Stomach smooth muscle (tissue), 2 donors: ENCODE measurements at regions not wholly inside any gene's neighbourhood (a gene's known extent, or its start where the extent isn't known, plus 50 kb on each side); places are given as distances from the start of the nearest gene placed in this dataset.

Experiments
- H3K27ac ChIP-seq: one replicate; pipeline ENCODE4 v1.7.0; 2013; ENCODE audit warnings: mild to moderate bottlenecking, low read length, inconsistent platforms
- H3K27me3 ChIP-seq, 2 donors: one replicate each; pipeline ENCODE4 v1.7.0; 2013; ENCODE audit warnings: low read length in 2 of 2; ENCODE audit not compliant: insufficient read depth in 2 of 2, control insufficient read depth in 1 of 2
- H3K36me3 ChIP-seq, 2 donors: one replicate each; pipeline ENCODE4 v1.7.0; 2013; ENCODE audit warnings: low read length in 2 of 2; ENCODE audit not compliant: control insufficient read depth in 2 of 2, insufficient read depth in 2 of 2
- H3K4me1 ChIP-seq: one replicate; pipeline ENCODE4 v1.7.0; 2013; ENCODE audit warnings: low read length; ENCODE audit not compliant: control insufficient read depth, insufficient read depth
- H3K4me3 ChIP-seq, 2 donors: one replicate each; pipeline ENCODE4 v1.7.0; 2013; ENCODE audit warnings: low read length in 2 of 2
- H3K9ac ChIP-seq, 2 donors: one replicate each; pipeline ENCODE4 v1.7.0; 2013; ENCODE audit warnings: low read length in 2 of 2, mild to moderate bottlenecking in 1 of 2
- H3K9me3 ChIP-seq, 2 donors: one replicate each; pipeline ENCODE4 v1.7.0; 2013; ENCODE audit warnings: low read length in 2 of 2; ENCODE audit not compliant: control insufficient read depth in 2 of 2
- donor health status: healthy.
- donor health status: Pancreatic carcinoma.

DNA sequence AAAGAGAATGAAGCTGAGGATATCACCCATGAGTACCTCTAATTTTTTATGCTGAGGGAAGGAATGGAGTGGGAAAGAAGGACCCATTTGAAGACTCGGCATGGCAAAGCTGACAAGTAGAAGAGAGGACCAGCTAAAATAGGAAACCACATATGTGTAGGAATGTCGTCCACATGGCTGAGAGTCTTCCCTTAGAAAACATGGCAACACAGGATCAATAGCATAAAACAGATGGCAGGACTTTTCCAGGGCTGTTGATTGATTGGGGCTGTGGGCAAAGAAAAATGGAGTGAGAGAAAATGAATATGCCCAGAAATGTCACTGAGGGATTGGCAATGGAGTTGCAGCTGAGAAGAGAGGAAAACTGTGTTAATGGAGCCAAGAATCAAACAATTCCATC is 76.2 kb upstream of the PRICKLE2 start:
- Histone ChIP-seq H3K4me1 (no peaks in the 10 kb centered on the region), H3K9ac (no peak overlapping the region), H3K4me3 (no peak overlapping the region)

DNA sequence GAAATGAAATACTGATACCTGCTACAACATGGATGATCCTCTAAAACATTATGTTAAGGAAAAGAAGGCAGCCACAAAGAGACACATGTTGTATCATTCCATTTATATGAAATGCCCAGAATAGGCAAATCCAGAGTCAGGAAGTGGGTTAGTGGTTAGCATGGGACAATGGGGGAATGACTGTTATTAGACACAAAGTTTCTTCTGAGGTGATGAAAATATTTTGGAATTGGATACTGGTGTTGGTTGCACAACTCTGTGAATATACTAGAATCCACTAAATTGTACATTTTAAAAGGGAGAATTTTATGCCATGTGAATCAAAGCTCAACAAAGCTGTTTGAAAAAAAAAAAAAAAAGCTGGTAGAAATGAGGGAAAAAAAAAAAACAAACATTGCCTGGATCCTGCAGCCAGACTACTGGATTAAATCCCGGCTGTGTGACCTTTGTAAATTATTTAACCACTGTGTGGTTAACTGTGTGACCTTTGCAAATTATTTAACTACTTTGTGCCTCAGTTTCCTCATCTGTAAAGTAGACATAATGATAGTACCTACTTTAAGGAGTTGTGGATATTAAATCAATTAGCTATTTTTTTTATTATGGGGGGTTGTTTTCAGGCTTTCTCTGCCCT is 75.6 kb upstream of the PRICKLE2 start:
- H3K4me3 ChIP-seq = no peak overlapping the region

More for the DNA sequence above, 76.2 kb upstream of the PRICKLE2 start:
- H3K27ac ChIP-seq = no peak overlapping the region
- no peaks in the 10 kb centered on the region for H3K36me3 ChIP-seq
- no peaks in the 10 kb centered on the region for H3K27me3 ChIP-seq
- peaks cover 6 to 9% of the 10 kb centered on the region in 2 donors for H3K9me3 ChIP-seq

DNA sequence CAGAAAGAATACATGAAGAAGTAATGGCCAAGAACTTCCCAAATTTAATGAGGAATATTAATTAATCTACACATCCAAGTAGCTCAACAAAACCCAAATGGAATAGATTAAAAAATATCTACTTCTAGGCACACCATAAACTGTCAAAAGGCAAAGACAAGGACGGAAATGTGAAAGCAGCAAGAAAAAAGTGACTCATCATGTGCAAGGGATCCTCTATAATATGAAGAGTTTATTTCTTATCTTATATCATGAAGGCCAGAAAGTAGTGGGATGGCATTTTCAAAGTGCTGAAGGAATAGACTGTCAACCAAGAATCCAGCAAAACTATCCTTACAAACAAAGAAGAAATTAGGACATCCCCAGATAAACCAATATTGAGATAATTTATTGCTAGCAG is 73.9 kb upstream of the PRICKLE2 start:
- Histone ChIP-seq H3K27me3 (no peaks in the 10 kb centered on the region), H3K4me3 (no peak overlapping the region), H3K9me3 (peaks cover 6 to 9% of the 10 kb centered on the region in 2 donors), H3K27ac (no peak overlapping the region), H3K4me1 (peaks cover 3% of the 10 kb centered on the region), H3K36me3 (no peaks in the 10 kb centered on the region), H3K9ac (no peak overlapping the region)

More for the DNA sequence above, 75.6 kb upstream of the PRICKLE2 start:
- H3K9me3 ChIP-seq = peaks cover 6 to 9% of the 10 kb centered on the region in 2 donors
- no peaks in the 10 kb centered on the region for H3K4me1 ChIP-seq
- H3K36me3 ChIP-seq = no peaks in the 10 kb centered on the region
- H3K27ac ChIP-seq = no peak overlapping the region
- no peaks in the 10 kb centered on the region for H3K27me3 ChIP-seq
- H3K9ac ChIP-seq = no peak overlapping the region

DNA sequence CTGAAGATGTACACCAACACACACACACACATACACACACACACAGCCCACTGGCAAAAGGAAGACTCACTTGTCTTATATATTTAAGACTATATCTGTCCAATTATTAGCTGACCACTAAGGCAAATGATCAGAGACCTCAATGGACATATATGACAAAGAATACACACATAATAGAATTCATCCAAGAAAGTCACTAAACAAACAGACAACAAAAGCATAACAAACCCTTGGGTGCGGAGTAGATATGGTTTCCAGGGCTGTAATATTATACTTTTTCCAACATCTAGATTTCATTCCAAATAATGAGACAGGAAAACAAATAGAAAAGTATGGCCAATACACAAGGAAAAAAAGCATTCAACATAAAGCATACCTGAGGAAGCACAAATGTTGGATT is 72.3 kb upstream of the PRICKLE2 start:
- Histone ChIP-seq H3K9ac (no peak overlapping the region), H3K9me3 (peaks cover 6 to 9% of the 10 kb centered on the region in 2 donors), H3K4me3 (no peak overlapping the region), H3K27ac (no peak overlapping the region), H3K27me3 (no peaks in the 10 kb centered on the region), H3K4me1 (peaks cover 3% of the 10 kb centered on the region), H3K36me3 (no peaks in the 10 kb centered on the region)

DNA sequence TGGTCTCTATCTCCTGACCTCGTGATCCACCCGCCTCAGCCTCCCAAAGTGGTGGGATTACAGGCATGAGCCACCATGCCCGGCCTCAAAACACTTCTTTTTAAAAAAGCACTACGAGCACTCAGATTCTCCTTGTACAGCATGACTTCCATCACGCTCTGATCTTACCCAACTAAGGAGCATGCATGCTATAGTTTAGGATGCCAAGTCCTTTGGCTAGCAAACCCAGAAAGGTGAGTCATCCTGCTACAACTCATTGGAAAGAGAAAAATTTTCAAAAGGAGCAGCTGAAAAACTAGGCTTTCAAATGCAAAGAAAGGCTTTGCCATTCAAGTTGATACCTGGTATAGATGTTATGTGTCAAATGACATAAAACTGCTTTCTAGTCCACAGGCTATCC is 70.3 kb upstream of the PRICKLE2 start:
- Histone ChIP-seq H3K9me3 (peaks cover 6 to 9% of the 10 kb centered on the region in 2 donors), H3K36me3 (no peaks in the 10 kb centered on the region), H3K4me1 (peaks cover 3% of the 10 kb centered on the region), H3K9ac (no peak overlapping the region), H3K4me3 (no peak overlapping the region), H3K27me3 (no peaks in the 10 kb centered on the region), H3K27ac (no peak overlapping the region)

DNA sequence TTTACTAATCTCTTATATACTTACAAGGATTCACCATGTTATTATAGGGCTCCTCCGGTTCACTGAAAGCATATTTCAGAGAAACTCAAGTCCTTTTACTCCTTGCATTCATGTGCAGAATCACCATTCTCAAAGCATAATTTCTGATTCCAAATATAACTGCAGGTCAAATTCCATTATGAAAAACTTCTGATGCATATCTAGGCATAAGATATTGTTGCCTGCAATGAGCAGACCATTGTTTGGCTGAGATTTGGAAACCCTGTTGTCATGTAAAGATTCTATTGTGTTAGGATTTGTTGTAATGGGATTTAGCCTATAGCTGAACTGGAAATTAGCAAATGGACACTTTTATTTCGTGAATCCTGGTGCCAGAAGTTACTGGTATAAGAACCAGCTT is 69.5 kb upstream of the PRICKLE2 start:
- Histone ChIP-seq H3K9me3 (peaks cover 6 to 9% of the 10 kb centered on the region in 2 donors), H3K4me3 (no peak overlapping the region), H3K4me1 (peaks cover 3% of the 10 kb centered on the region), H3K27me3 (no peaks in the 10 kb centered on the region), H3K36me3 (no peaks in the 10 kb centered on the region), H3K9ac (no peak overlapping the region), H3K27ac (no peak overlapping the region)

DNA sequence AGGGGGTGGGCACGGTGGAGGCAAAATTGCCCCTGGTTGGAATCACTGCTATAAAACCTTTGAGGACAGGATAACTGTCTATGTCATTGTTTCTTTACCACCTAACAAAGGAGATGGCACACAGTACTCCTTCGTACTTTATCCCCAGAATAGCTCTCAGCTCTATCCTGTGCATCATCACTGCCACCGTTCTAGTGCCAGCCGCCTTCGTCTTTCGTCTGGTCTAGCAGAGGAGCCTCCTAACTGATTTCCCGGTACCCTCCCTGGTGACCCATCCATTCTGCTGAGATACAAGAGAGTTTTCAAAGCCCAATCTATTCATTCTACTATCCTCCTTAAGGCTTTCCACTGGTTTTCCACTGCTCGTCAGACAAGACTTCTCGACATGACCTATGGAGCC is 67.9 kb upstream of the PRICKLE2 start:
- Histone ChIP-seq H3K36me3 (no peaks in the 10 kb centered on the region), H3K9me3 (peaks cover 6 to 9% of the 10 kb centered on the region in 2 donors), H3K9ac (no peak overlapping the region), H3K4me1 (peaks cover 3% of the 10 kb centered on the region), H3K4me3 (no peak overlapping the region), H3K27ac (peak overlapping the region; percentile 13), H3K27me3 (no peaks in the 10 kb centered on the region)

DNA sequence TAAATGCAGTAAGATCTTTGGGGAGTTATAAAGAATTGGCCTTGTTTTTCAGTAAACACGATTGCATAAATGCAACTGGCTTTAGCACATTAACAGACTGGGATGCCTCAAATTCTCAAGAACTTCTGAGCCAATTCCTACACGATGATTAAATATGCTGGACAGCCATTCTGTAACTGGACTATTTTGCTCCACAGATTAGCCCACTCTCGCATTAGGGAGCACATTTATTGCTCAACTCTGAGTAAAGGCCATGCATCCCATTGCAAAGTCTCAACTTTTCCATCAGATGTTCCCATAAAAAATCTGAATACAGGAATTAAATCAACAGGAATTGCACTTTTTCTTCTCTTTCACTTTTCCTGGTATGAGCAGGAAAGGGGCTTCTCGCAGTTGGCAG is 66.7 kb upstream of the PRICKLE2 start:
- no peaks in the 10 kb centered on the region for H3K36me3 ChIP-seq
- H3K4me3 ChIP-seq = no peak overlapping the region
- no peak overlapping the region for H3K9ac ChIP-seq
- H3K27me3 ChIP-seq = no peaks in the 10 kb centered on the region
- peaks cover 3% of the 10 kb centered on the region for H3K4me1 ChIP-seq
- H3K9me3 ChIP-seq = peaks cover 2 to 3% of the 10 kb centered on the region in 2 donors
- H3K27ac ChIP-seq = peak overlapping the region; percentile 13

DNA sequence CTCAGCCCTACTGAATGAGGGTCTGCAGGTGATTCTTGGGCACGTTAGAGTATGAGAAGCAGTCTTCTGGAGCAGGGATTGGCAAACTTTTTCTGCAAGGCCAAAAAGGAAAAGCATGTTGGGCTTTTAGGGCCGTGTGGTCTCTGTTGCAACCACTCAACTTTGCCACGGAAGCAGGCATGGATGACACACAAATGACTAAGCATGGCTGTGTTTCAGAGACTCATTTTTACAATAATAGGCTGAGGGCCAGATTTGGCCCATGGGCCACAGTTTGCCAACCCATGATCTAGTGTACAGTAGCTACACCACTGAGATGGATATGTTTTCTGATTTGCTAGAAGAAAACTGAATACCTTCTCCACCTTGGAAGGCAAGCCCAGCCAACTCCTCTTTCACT is 66.1 kb upstream of the PRICKLE2 start:
- H3K36me3 ChIP-seq = no peaks in the 10 kb centered on the region
- H3K27ac ChIP-seq = peak overlapping the region; percentile 19
- no peaks in the 10 kb centered on the region for H3K27me3 ChIP-seq
- no peaks in the 10 kb centered on the region for H3K9me3 ChIP-seq
- H3K4me1 ChIP-seq = peaks cover 3% of the 10 kb centered on the region
- H3K4me3 ChIP-seq = no peak overlapping the region
- no peak overlapping the region for H3K9ac ChIP-seq

DNA sequence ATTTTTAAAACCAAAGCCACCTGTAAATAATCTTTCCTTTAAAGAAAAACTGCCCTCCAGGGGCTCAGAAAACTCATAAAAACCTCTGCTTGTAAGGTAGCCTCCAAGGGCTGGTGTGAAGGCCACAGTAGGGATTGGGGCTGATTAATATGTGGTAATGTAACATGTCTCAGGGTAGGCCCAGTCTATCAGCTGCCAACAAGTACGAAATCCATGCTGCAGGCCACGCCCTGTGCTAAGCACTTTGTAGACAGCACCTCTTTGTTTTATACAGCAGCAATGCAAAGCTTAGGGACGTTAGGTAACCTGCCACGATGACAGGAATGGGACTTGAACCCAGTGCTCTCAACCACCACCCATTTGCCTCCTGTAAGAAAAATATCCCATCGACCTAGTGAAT is 65.6 kb upstream of the PRICKLE2 start:
- Histone ChIP-seq H3K4me3 (no peak overlapping the region), H3K27me3 (no peaks in the 10 kb centered on the region), H3K4me1 (peaks cover 3% of the 10 kb centered on the region), H3K36me3 (no peaks in the 10 kb centered on the region), H3K27ac (no peak overlapping the region), H3K9me3 (no peaks in the 10 kb centered on the region), H3K9ac (no peak overlapping the region)

DNA sequence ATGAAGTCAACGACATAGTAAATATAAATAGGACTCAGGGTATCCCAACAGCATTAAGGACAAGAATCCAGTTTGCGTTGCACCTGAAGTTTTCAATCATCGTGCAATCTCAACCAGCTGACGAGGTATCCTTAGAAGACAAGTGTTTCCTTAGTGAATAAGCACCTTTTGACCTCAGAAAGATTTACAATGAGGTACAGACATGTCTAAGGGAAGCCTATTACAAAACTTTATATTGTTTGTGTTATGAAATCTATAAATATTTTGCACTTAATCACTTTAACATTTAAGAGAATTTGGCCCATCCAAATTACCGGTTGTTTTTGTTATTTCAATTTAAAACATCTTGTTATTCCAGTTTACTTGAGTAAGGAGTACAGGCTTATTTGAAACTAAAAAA is 64.9 kb upstream of the PRICKLE2 start:
- no peaks in the 10 kb centered on the region for H3K9me3 ChIP-seq
- no peak overlapping the region for H3K9ac ChIP-seq
- H3K4me1 ChIP-seq = no peaks in the 10 kb centered on the region
- H3K36me3 ChIP-seq = no peaks in the 10 kb centered on the region
- no peak overlapping the region for H3K4me3 ChIP-seq
- no peaks in the 10 kb centered on the region for H3K27me3 ChIP-seq
- no peak overlapping the region for H3K27ac ChIP-seq
